K562 (cell line): ENCODE measurements at regions not wholly inside any gene's neighbourhood (a gene's known extent, or its start where the extent isn't known, plus 50 kb on each side); places are given as distances from the start of the nearest gene placed in this dataset.

ENCODE experiments used
- ATAC-seq: fragments of 200-7000 bp; cut with Tn5 transposase; 3 replicates; pipeline ENCODE4 v1.9.1; 2020; ENCODE audit warnings: moderate library complexity
- BruUV-seq: library from RNA; stranded (reverse); fragments of 400-500 nt; replicated peaks from 2 replicates; lab custom pipeline; 2021; lab: Mats Ljungman, UMichigan
- CTCF ChIA-PET: fragments of 300-600 bp; formaldehyde crosslinking; extraction: SDS; loops from one replicate; lab custom pipeline; 2021; ENCODE audit warnings: low intra/inter-chr PET ratio; lab: Yijun Ruan, JAX
- POLR2A ChIA-PET: fragments of 300-600, 350-650 bp; sonication (Branson Sonifier 250); formaldehyde crosslinking; extraction: SDS; loops from one replicate; lab custom pipeline; 2021; ENCODE audit warnings: antibody characterized with exemption, inconsistent platforms; lab: Yijun Ruan, JAX
- DNase-seq, 4 experiments: peaks; one replicate each; pipeline versions ENCODE4 v3.0.0 to v3.0.0-alpha.2; 2011 to 2018; ENCODE audit warnings: low spot score in 3 of 4, mixed read lengths in 3 of 4; ENCODE audit errors: extremely low read depth in 1 of 4
- FAIRE-seq: peaks from 2 replicates; lab custom pipeline; 2011; peaks lifted over from hg19 to GRCh38; lab: Jason Lieb, UNC
- H2AFZ ChIP-seq: 2 replicates; pipeline ENCODE4 v1.6.0; 2011; ENCODE audit warnings: low read depth, low read length, control low read depth, inconsistent platforms
- H3K27ac ChIP-seq: fragments of 200-600 bp; 3 replicates; pipeline ENCODE4 v1.8.0; 2011; ENCODE audit warnings: low read depth, mild to moderate bottlenecking, control low read depth, inconsistent platforms, low read length, moderate library complexity, mixed read lengths; ENCODE audit errors: extremely low read depth
- H3K27me3 ChIP-seq, 2 experiments: fragments of 300-600 bp in 1 of 2; 2 replicates in 1 of 2; 3 replicates in 1 of 2; pipeline versions ENCODE4 v1.6.0 to v1.8.0; 2011; ENCODE audit warnings: inconsistent platforms in 2 of 2, low read length in 2 of 2, mild to moderate bottlenecking in 1 of 2, mixed read lengths in 1 of 2, moderate library complexity in 1 of 2; ENCODE audit not compliant: control insufficient read depth in 2 of 2, insufficient read depth in 2 of 2
- H3K36me3 ChIP-seq: fragments of 300-600 bp; 3 replicates; pipeline ENCODE4 v1.8.0; 2011; ENCODE audit warnings: mild to moderate bottlenecking, low read length, inconsistent platforms; ENCODE audit not compliant: control insufficient read depth, insufficient read depth
- H3K4me1 ChIP-seq, 2 experiments: fragments of 200-600 bp in 1 of 2; replicated peaks in 1 of 2; 2 replicates in 1 of 2; 3 replicates in 1 of 2; pipeline versions ENCODE4 v1.5.1 to v1.8.0; 2011; ENCODE audit warnings: inconsistent platforms in 2 of 2, low read length in 2 of 2, mild to moderate bottlenecking in 1 of 2, mixed read lengths in 1 of 2, moderate library complexity in 1 of 2; ENCODE audit not compliant: control insufficient read depth in 2 of 2, insufficient read depth in 2 of 2
- H3K4me2 ChIP-seq: 2 replicates; pipeline ENCODE4 v1.6.1; 2011; ENCODE audit warnings: low read length, control low read depth, inconsistent platforms, mixed read lengths; ENCODE audit not compliant: insufficient read depth
- H3K4me3 ChIP-seq: fragments of 200-600 bp; sonication (generic), shearing (Covaris generic); 2 replicates; pipeline ENCODE4 v1.5.1; 2016; ENCODE audit warnings: control low read depth, inconsistent platforms
- H3K79me2 ChIP-seq: fragments of 200-600 bp; 3 replicates; pipeline ENCODE4 v1.8.0; 2011; ENCODE audit warnings: low read length, inconsistent platforms; ENCODE audit not compliant: control insufficient read depth, insufficient read depth
- H3K9ac ChIP-seq, 2 experiments: 2 replicates each; pipeline versions ENCODE4 v1.6.0 to v1.6.1; 2011; ENCODE audit warnings: low read depth in 2 of 2, low read length in 2 of 2, control low read depth in 1 of 2, inconsistent platforms in 1 of 2, mild to moderate bottlenecking in 1 of 2, mixed read lengths in 1 of 2; ENCODE audit not compliant: insufficient read depth in 1 of 2
- H3K9me1 ChIP-seq: one replicate; pipeline ENCODE4 v1.6.0; 2011; ENCODE audit warnings: inconsistent platforms, mild to moderate bottlenecking, low read length, moderate library complexity; ENCODE audit not compliant: control insufficient read depth, insufficient read depth
- H3K9me3 ChIP-seq: replicated peaks from 2 replicates; pipeline ENCODE4 v1.5.1; 2011; ENCODE audit warnings: low read depth, low read length, inconsistent platforms; ENCODE audit not compliant: control insufficient read depth, insufficient read depth
- H4K20me1 ChIP-seq: replicated peaks from 2 replicates; pipeline ENCODE4 v1.6.1; 2011; ENCODE audit warnings: low read length, inconsistent platforms, mixed read lengths; ENCODE audit not compliant: control insufficient read depth, insufficient read depth
- GATAD2B ChIP-seq: fragments of 450-650 bp; IDR thresholded peaks from 2 replicates; pipeline ENCODE4 v1.6.1; 2017; ENCODE audit warnings: mild to moderate bottlenecking, borderline replicate concordance
- MBD2 ChIP-seq: sonication (generic); IDR thresholded peaks from 2 replicates; pipeline ENCODE4 v1.6.1; 2016; ENCODE audit warnings: low read depth, borderline replicate concordance
- TCF7L2 ChIP-seq: fragments of 150-350 bp; IDR thresholded peaks from 2 replicates; pipeline ENCODE4 v1.6.1; 2016; ENCODE audit warnings: low read depth, mild to moderate bottlenecking, low read length, moderate library complexity
- TEAD4 ChIP-seq, 2 experiments: sonication (generic) in 1 of 2; formaldehyde crosslinking in 1 of 2; IDR thresholded peaks; 2 replicates each; pipeline versions ENCODE4 v1.6.1 to v1.8.0; 2012 to 2022; ENCODE audit warnings: borderline replicate concordance in 1 of 2, inconsistent platforms in 1 of 2, low read length in 1 of 2, mild to moderate bottlenecking in 1 of 2, missing genetic modification reagents in 1 of 2
- ZFPM2 ChIP-seq: fragments of 250-450 bp; sonication (Bioruptor Pico); IDR thresholded peaks from 2 replicates; pipeline ENCODE4 v1.5.1; 2022; ENCODE audit warnings: mild to moderate bottlenecking
- ZMIZ1 ChIP-seq, 2 experiments: fragments of 150-350 bp in 1 of 2; IDR thresholded peaks; 2 replicates each; pipeline ENCODE4 v1.6.1; 2012 to 2016; ENCODE audit warnings: low read depth in 2 of 2, low read length in 2 of 2, mild to moderate bottlenecking in 1 of 2, moderate library complexity in 1 of 2
- ZNF586 ChIP-seq: fragments of 450-650 bp; formaldehyde crosslinking; conservative IDR thresholded peaks from 2 replicates; pipeline ENCODE4 v1.4.0; 2020; ENCODE audit warnings: mild to moderate bottlenecking, moderate library complexity
- ZNF717 ChIP-seq: fragments of 250-450 bp; sonication (Bioruptor Pico); IDR thresholded peaks from 2 replicates; pipeline ENCODE4 v1.5.0; 2021
- WGBS: fragments of 100-300 bp; shearing (Covaris generic); methylation state at CpG from one replicate; pipeline ENCODE4 v1.1.6; 2016; ENCODE audit warnings: low coverage, mixed read lengths; ENCODE audit not compliant: insufficient coverage; ENCODE audit errors: missing lambda C conversion rate; 5-methylcytosine and 5-hydroxymethylcytosine counted together
- in situ Hi-C: fragments of 300-500 bp; cut with MboI; formaldehyde crosslinking; loops from 4 replicates; pipeline ENCODE4 v1.15.0; 2018; ENCODE audit warnings: inconsistent platforms, mixed read lengths
- intact Hi-C: fragments of 100-400 bp; cut with micrococcal nuclease; formaldehyde crosslinking; loops from 2 replicates; pipeline ENCODE4 v1.14.2; 2022

GRCh38 chrX:81054904-81055303, 146.8 kb downstream of the HMGN5 start:
- H3K27me3 ChIP-seq = no peaks in the 10 kb centered on the region
- H3K79me2 ChIP-seq = no peaks in the 10 kb centered on the region
- H3K36me3 ChIP-seq = no peaks in the 10 kb centered on the region
- in situ Hi-C loops (no loop called here), intact Hi-C loops (no loop called here)
- CTCF ChIA-PET = no interaction called here
- H4K20me1 ChIP-seq = no peaks in the 10 kb centered on the region
- H3K9me3 ChIP-seq = no peaks in the 10 kb centered on the region
- TF ChIP-seq TCF7L2 (no peak), GATAD2B (no peak), TEAD4 (IDR thresholded peaks at IDR 0.05; ENCODE audit: low read length) (no peak), TEAD4 (CRISPR knock-in tag; IDR thresholded peaks at IDR 0.05; ENCODE audit: borderline replicate concordance) (no peak), ZMIZ1 (IDR thresholded peaks at IDR 0.05; ENCODE audit: low read depth in 2 of 2, low read length in 2 of 2) (no peak), ZFPM2 (CRISPR knock-in tag) (no peak), ZNF586 (CRISPR knock-in tag) (no peak), MBD2 (no peak), ZNF717 (no peak)
- POLR2A ChIA-PET = no interaction called here
- H3K27ac ChIP-seq = no peak overlapping the region
- WGBS = 4% methylated on average over 3 of the region's 3 CpGs
- FAIRE-seq (no peak), ATAC-seq (no peak), DNase-seq (no peak)
- no peaks in the 10 kb centered on the region for H3K9me1 ChIP-seq
- BruUV-seq = no TSS peak
- no peak overlapping the region for H2AFZ ChIP-seq
- no peaks in the 10 kb centered on the region for H3K4me1 ChIP-seq
- H3K4me3 ChIP-seq = no peak overlapping the region
- no peak overlapping the region for H3K9ac ChIP-seq
- H3K4me2 ChIP-seq = no peak overlapping the region
